ENCODE measurements at regions not wholly inside any gene's neighbourhood (a gene's known extent, or its start where the extent isn't known, plus 50 kb on each side); places are given as distances from the start of the nearest gene placed in this dataset.

- ATAC-seq: no peak
These were observed 80.0 kb downstream of the SLC2A10 start for GRCh38 chr20:46789339-46790028.

DNA sequence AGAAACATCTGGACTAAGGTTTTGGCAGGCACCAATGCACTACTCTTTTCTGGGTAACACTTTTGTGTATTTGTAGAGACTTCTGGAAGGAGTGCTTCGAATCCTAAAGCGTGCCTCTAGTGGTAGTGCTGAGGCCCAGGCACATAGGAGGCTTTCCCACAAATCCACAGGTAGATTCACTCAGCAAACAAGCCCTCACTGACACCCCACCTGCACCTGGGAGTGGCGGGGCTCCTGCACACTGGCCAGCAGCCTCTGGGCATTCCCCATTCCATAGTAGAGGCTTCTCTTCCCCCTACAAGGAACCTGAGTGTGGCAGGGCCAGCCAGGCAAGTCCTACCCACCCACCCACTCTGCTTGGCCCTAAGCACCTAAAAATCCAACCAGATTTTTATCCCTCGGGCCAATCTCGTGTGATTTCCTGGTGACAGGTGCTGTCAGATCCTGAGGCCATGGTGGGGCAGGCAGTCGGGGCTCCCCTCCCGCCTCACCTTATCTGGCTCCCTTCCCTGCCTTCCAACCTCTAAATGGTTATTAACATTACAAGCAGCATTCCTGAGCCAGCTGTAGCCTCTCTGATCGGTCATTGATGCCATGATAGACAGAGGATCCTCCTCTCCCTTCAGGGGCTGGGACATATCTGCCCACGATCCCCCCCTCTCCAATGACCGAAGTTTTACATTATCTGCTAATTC, 82.4 kb downstream of the SLC2A10 start:
- no peak for TF ChIP-seq CSDC2 (CRISPR knock-in tag; IDR thresholded peaks at IDR 0.05)
- TF ChIP-seq, protein P1, sequence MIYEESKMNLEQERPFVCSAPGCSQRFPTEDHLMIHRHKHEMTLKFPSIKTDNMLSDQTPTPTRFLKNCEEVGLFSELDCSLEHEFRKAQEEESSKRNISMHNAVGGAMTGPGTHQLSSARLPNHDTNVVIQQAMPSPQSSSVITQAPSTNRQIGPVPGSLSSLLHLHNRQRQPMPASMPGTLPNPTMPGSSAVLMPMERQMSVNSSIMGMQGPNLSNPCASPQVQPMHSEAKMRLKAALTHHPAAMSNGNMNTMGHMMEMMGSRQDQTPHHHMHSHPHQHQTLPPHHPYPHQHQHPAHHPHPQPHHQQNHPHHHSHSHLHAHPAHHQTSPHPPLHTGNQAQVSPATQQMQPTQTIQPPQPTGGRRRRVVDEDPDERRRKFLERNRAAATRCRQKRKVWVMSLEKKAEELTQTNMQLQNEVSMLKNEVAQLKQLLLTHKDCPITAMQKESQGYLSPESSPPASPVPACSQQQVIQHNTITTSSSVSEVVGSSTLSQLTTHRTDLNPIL (CRISPR knock-in tag; IDR thresholded peaks at IDR 0.05; ENCODE audit: low read depth): no peak
- TF ChIP-seq RARB (CRISPR knock-in tag; IDR thresholded peaks at IDR 0.05): no peak
- TF ChIP-seq ESRRG (CRISPR knock-in tag; IDR thresholded peaks at IDR 0.05): no peak
- TF ChIP-seq ZC3H10 (CRISPR knock-in tag; IDR thresholded peaks at IDR 0.05): no peak
- TF ChIP-seq GLIS3 (CRISPR knock-in tag; IDR thresholded peaks at IDR 0.05): no peak
- TF ChIP-seq ISL1 (CRISPR knock-in tag; IDR thresholded peaks at IDR 0.05): no peak
- no peak for ATAC-seq

More at GRCh38 chr20:46789339-46790028, 80.0 kb downstream of the SLC2A10 start:
- TF ChIP-seq GLIS3 (CRISPR knock-in tag; IDR thresholded peaks at IDR 0.05) (no peak), BACH2 (CRISPR knock-in tag; IDR thresholded peaks at IDR 0.05; ENCODE audit: borderline replicate concordance) (no peak), ZNF565 (CRISPR knock-in tag; conservative IDR thresholded peaks at IDR 0.05; ENCODE audit: low read depth) (no peak), ZNF70 (CRISPR knock-in tag; IDR thresholded peaks at IDR 0.05) (no peak)

DNA sequence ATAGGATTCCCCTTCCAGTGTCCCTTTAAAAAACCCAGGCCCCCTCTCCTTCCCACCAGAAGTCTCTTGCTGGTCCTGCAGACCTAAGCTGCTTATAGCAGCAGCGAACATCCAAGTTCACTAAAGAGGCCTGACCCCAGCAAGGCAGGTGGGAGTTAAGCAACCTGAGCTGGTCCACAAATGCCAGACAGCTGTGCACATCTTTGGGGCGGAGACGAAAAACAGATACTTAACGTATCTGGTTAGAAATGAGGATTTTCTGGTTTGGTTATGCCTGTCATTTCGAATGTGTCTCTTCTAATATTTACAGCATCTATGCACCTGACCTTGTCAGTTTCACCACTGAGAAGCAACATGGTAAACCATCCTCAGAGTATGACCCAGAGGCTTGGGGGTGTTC, 87.8 kb downstream of the SLC2A10 start:
- TF ChIP-seq ARNTL (CRISPR knock-in tag; IDR thresholded peaks at IDR 0.05; ENCODE audit: borderline replicate concordance, low read depth) (no peak), PPARA (CRISPR knock-in tag; IDR thresholded peaks at IDR 0.05; ENCODE audit: borderline replicate concordance) (no peak), CSDC2 (CRISPR knock-in tag; IDR thresholded peaks at IDR 0.05) (no peak), ZNF8 (CRISPR knock-in tag; IDR thresholded peaks at IDR 0.05) (no peak)

GRCh38 chr20:46798430-46798829, 89.0 kb downstream of the SLC2A10 start:
- TF ChIP-seq, protein P1 (CRISPR knock-in tag; IDR thresholded peaks at IDR 0.05; ENCODE audit: low read depth): no peak
- TF ChIP-seq SNAI2 (CRISPR knock-in tag; IDR thresholded peaks at IDR 0.05) (no peak), ZFP3 (CRISPR knock-in tag; IDR thresholded peaks at IDR 0.05) (no peak), OSR1 (CRISPR knock-in tag; IDR thresholded peaks at IDR 0.05) (no peak), ZC3H10 (CRISPR knock-in tag; IDR thresholded peaks at IDR 0.05) (no peak), ZFP30 (CRISPR knock-in tag; IDR thresholded peaks at IDR 0.05) (no peak), ZNF565 (CRISPR knock-in tag; conservative IDR thresholded peaks at IDR 0.05; ENCODE audit: low read depth) (no peak), GLIS3 (CRISPR knock-in tag; IDR thresholded peaks at IDR 0.05) (no peak), TCF4 (CRISPR knock-in tag; IDR thresholded peaks at IDR 0.05; ENCODE audit: borderline replicate concordance) (no peak), RARB (CRISPR knock-in tag; IDR thresholded peaks at IDR 0.05) (no peak), ESRRG (CRISPR knock-in tag; IDR thresholded peaks at IDR 0.05) (no peak), PPARA (CRISPR knock-in tag; IDR thresholded peaks at IDR 0.05; ENCODE audit: borderline replicate concordance) (no peak), ZNF8 (CRISPR knock-in tag; IDR thresholded peaks at IDR 0.05) (no peak), POU6F1 (CRISPR knock-in tag; IDR thresholded peaks at IDR 0.05; ENCODE audit: borderline replicate concordance, low read depth) (no peak), CSDC2 (CRISPR knock-in tag; IDR thresholded peaks at IDR 0.05) (no peak)
- TF ChIP-seq, protein P2, sequence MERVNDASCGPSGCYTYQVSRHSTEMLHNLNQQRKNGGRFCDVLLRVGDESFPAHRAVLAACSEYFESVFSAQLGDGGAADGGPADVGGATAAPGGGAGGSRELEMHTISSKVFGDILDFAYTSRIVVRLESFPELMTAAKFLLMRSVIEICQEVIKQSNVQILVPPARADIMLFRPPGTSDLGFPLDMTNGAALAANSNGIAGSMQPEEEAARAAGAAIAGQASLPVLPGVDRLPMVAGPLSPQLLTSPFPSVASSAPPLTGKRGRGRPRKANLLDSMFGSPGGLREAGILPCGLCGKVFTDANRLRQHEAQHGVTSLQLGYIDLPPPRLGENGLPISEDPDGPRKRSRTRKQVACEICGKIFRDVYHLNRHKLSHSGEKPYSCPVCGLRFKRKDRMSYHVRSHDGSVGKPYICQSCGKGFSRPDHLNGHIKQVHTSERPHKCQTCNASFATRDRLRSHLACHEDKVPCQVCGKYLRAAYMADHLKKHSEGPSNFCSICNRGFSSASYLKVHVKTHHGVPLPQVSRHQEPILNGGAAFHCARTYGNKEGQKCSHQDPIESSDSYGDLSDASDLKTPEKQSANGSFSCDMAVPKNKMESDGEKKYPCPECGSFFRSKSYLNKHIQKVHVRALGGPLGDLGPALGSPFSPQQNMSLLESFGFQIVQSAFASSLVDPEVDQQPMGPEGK (CRISPR knock-in tag; IDR thresholded peaks at IDR 0.05; ENCODE audit: borderline replicate concordance): no peak
- TF ChIP-seq, protein P3, sequence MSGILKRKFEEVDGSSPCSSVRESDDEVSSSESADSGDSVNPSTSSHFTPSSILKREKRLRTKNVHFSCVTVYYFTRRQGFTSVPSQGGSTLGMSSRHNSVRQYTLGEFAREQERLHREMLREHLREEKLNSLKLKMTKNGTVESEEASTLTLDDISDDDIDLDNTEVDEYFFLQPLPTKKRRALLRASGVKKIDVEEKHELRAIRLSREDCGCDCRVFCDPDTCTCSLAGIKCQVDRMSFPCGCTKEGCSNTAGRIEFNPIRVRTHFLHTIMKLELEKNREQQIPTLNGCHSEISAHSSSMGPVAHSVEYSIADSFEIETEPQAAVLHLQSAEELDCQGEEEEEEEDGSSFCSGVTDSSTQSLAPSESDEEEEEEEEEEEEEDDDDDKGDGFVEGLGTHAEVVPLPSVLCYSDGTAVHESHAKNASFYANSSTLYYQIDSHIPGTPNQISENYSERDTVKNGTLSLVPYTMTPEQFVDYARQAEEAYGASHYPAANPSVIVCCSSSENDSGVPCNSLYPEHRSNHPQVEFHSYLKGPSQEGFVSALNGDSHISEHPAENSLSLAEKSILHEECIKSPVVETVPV (CRISPR knock-in tag; IDR thresholded peaks at IDR 0.05): no peak

More for the DNA sequence above, 87.8 kb downstream of the SLC2A10 start:
- no peak for ATAC-seq

More at GRCh38 chr20:46798430-46798829, 89.0 kb downstream of the SLC2A10 start:
- ATAC-seq: no peak
